Psoas muscle (tissue), 7 donors: ENCODE measurements at regions not wholly inside any gene's neighbourhood (a gene's known extent, or its start where the extent isn't known, plus 50 kb on each side); places are given as distances from the start of the nearest gene placed in this dataset.
"Not testable (repeated sequence)": the region's sequence is repeated elsewhere in the genome, so short reads cannot be mapped to it uniquely, and the experiment has no call there.

Experiments used
- ATAC-seq, 4 donors: fragments of 200-7000 bp; cut with Tn5 transposase; one replicate each; pipeline ENCODE4 v1.9.1; 2020; ENCODE audit warnings: moderate library complexity in 3 of 4, mild to moderate bottlenecking in 2 of 4
- DNase-seq, 2 donors: peaks; one replicate each; pipeline ENCODE4 v3.0.0-alpha.2; 2020
- H3K27ac ChIP-seq: fragments of 200-600 bp; one replicate; pipeline ENCODE4 v1.8.0; 2022
- H3K27me3 ChIP-seq, 3 donors: fragments of 200-600 bp in 1 of 3; one replicate each; pipeline versions ENCODE4 v1.6.1 to v1.8.0; 2013 to 2022; ENCODE audit warnings: low read length in 2 of 3, mild to moderate bottlenecking in 2 of 3, moderate library complexity in 1 of 3; ENCODE audit not compliant: insufficient read depth in 3 of 3
- H3K36me3 ChIP-seq, 2 donors: fragments of 200-600 bp in 1 of 2; one replicate each; pipeline versions ENCODE4 v1.6.1 to v1.8.0; 2013 to 2022; ENCODE audit warnings: low read depth in 1 of 2, mild to moderate bottlenecking in 1 of 2, moderate library complexity in 1 of 2; ENCODE audit not compliant: insufficient read depth in 1 of 2
- H3K4me1 ChIP-seq: fragments of 200-600 bp; one replicate; pipeline ENCODE4 v1.8.0; 2022
- H3K4me3 ChIP-seq: fragments of 200-600 bp; one replicate; pipeline ENCODE4 v1.8.0; 2022; ENCODE audit warnings: mild to moderate bottlenecking
- H3K9me3 ChIP-seq: fragments of 200-600 bp; one replicate; pipeline ENCODE4 v1.8.0; 2022
- WGBS, 3 donors: extraction: QIAGEN DNeasy Blood & Tissue Kit; methylation state at CpG; one replicate each; pipeline versions ENCODE4 v1.1.6 to v1.1.7; 2013; 5-methylcytosine and 5-hydroxymethylcytosine counted together
- intact Hi-C, 2 donors: fragments of 100-400 bp; cut with DNase I; formaldehyde crosslinking; loops; one replicate each; pipeline versions ENCODE4 v1.11.0 to v1.14.2; 2022
- TF ChIP-seq, protein P1 (sequence below): fragments of 200-600 bp; IDR thresholded peaks from one replicate; pipeline ENCODE4 v1.8.0; 2022; ENCODE audit warnings: antibody characterized with exemption
- donor health status: healthy with polysubstance abuse.
- donor health status: DM: no; HTN: no; CAD: no; lungs with moderate emphysema.
- donor health status: Bipolar disorder and iron deficiency.
- donor health status: healthy.
- donor health status: DM: yes; HTN: yes; CAD: no.
- donor health status: DM: no; HTN: no; CAD: no.
- donor health status: DM: yes; HTN: yes; CAD: no.

DNA sequence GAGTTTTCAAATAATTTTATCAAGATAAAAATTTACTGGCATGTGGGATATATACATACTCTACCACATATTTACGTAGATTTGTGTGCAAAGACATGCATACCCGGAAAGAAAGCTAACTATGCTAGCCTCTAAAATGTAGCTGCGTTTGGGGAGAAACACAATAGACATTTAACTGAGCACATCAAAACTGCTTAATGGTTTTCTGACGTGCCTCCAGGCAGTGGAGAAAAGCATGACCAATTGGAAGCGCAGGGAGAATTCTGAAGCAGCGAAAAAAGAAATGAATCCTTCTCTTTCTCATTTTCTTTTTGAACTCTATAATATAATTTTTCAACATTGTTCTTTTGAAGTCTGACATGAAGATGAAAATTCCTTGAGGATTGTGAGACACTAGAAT is 60.3 kb upstream of the LYZL1 start:
- peaks cover 0 to 9% (median 0%) of the 10 kb centered on the region in 3 donors for H3K27me3 ChIP-seq
- no peaks in the 10 kb centered on the region for H3K36me3 ChIP-seq
- no peak overlapping the region for H3K27ac ChIP-seq
- H3K4me3 ChIP-seq, result no peak overlapping the region
- intact Hi-C loops, result no loop called here
- WGBS, 3 donors, result 59 to 73% (median 61%) methylated on average over 6 of the region's 6 CpGs
- H3K4me1 ChIP-seq, result no peaks in the 10 kb centered on the region
- H3K9me3 ChIP-seq, result no peaks in the 10 kb centered on the region
- no peak for ATAC-seq
- DNase-seq, result no peak
- TF ChIP-seq, protein P1, sequence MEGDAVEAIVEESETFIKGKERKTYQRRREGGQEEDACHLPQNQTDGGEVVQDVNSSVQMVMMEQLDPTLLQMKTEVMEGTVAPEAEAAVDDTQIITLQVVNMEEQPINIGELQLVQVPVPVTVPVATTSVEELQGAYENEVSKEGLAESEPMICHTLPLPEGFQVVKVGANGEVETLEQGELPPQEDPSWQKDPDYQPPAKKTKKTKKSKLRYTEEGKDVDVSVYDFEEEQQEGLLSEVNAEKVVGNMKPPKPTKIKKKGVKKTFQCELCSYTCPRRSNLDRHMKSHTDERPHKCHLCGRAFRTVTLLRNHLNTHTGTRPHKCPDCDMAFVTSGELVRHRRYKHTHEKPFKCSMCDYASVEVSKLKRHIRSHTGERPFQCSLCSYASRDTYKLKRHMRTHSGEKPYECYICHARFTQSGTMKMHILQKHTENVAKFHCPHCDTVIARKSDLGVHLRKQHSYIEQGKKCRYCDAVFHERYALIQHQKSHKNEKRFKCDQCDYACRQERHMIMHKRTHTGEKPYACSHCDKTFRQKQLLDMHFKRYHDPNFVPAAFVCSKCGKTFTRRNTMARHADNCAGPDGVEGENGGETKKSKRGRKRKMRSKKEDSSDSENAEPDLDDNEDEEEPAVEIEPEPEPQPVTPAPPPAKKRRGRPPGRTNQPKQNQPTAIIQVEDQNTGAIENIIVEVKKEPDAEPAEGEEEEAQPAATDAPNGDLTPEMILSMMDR, result no peak

DNA sequence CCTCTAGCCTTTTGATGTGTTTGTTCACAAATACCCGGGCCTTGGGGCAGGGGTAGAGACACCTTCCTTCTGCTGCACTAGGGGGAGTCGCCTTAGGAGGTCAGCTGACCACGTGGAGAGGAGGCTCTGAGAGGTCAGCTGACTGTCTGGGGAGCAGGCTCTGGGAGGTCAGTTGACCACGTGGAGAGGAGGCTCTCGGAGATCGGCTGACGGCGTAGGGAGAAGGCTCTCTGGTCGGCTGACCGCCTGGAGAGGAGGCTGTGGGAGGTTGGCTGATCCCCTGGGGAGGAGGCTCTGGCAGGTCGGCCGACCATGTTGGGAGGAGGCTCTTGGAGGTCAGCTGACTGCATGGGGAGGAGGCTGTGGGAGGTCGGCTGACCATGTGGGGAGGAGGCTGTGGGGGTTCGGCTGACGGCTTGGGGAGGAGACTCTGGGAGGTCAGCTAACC is 59.6 kb upstream of the LYZL1 start:
- Histone ChIP-seq H3K9me3 (no peaks in the 10 kb centered on the region), H3K27ac (no peak overlapping the region), H3K4me3 (no peak overlapping the region), H3K36me3 (no peaks in the 10 kb centered on the region), H3K4me1 (no peaks in the 10 kb centered on the region), H3K27me3 (peaks cover 0 to 5% (median 0%) of the 10 kb centered on the region in 3 donors)
- DNase-seq (no peak), ATAC-seq (no peak)
- WGBS, 3 donors, result 72 to 80% (median 72%) methylated on average over 15 of the region's 15 CpGs
- TF ChIP-seq, protein P1, result no peak
- intact Hi-C loops, result no loop called here

DNA sequence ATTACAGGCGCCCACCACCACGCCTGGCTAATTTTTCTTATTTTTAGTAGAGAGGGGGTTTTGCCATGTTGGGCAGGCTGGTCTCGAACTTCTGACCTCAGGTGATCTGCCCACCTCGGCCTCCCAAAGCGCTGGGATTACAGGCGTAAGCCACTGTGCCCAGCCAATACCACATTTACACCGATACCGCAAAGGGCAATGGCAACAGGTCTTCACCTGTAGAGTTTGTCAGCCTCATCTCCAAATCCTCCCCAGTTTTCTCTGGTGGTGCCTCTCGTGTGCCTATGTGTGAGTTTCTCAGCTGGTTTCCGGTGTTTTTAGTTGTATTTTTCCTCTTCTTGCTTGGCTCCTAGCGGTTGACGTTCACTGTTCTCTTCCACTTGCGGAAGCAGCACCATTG is 52.0 kb upstream of the LYZL1 start:
- H3K27ac ChIP-seq, H3K36me3 ChIP-seq, H3K4me3 ChIP-seq, H3K27me3 ChIP-seq, DNase-seq, ATAC-seq, H3K4me1 ChIP-seq, H3K9me3 ChIP-seq: not testable (repeated sequence)
- intact Hi-C loops, result loop anchor here in 1 of 2 donors (5.0 kb wide), 1 partner anchor 65 kb away; no protein-coding TSS in a partner anchor
- 93 to 97% (median 96%) methylated on average over 13 of the region's 13 CpGs for WGBS, 3 donors

DNA sequence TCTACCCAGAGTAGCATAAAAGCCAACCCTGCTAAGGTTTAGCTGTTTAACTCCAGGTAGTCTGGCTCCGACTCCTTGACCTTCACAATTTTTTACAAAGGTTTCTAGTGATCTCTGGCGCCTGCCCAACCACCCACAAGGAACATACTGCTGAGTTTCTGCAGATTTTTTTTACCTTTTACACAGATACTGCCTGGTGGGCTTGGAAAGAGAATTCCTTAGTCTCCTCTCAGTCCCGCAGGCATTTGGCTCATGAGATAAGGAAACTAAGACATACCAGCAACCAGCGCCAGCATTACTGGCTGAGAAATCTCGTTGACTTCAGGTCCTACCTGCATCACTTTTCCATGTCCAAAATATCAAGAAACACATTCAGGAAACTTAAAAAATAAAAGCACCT is 51.1 kb upstream of the LYZL1 start:
- Histone ChIP-seq H3K27ac (no peak overlapping the region), H3K9me3 (no peaks in the 10 kb centered on the region), H3K36me3 (no peaks in the 10 kb centered on the region), H3K4me3 (no peak overlapping the region), H3K27me3 (no peaks in the 10 kb centered on the region), H3K4me1 (no peaks in the 10 kb centered on the region)
- no peak for ATAC-seq
- TF ChIP-seq, protein P1, result no peak
- no peak for DNase-seq
- 75 to 80% (median 75%) methylated on average over 5 of the region's 5 CpGs for WGBS, 3 donors
- intact Hi-C loops, result loop anchor here in 1 of 2 donors (5.0 kb wide), 1 partner anchor 65 kb away; no protein-coding TSS in a partner anchor

DNA sequence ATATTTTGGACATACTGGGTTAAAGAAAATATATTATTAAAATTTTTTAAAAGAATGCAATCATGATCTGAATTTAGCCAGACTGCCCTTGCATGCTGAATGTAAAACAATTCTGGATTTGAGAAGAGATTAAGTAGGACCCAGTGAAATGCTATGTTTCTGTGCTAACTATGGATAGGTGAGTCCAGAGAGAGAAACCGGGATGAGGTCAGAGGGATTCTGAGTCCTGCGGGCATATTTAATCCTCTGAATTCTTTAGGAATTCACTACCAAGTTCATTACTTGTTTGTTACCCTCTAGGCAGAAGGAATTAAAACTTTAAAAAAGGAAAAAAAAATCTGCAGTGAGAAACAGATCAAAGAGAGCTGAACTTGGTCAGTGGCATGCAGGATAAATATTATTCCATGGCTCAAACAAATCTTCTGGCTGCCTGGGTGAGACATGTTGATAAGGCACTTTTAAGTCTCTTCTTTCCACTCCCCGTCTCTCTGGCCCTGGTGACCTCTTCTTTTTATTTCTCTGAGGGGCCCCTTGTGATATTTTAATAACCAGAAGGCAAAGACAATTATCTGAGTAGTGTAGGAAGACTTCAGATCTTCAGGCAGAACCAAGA is 50.2 kb upstream of the LYZL1 start:
- intact Hi-C loops, result loop anchor here in 1 of 2 donors (5.0 kb wide), 1 partner anchor 64 kb away; no protein-coding TSS in a partner anchor
- Histone ChIP-seq H3K27me3 (no peaks in the 10 kb centered on the region), H3K27ac (no peak overlapping the region), H3K9me3 (no peaks in the 10 kb centered on the region), H3K36me3 (no peaks in the 10 kb centered on the region), H3K4me3 (no peak overlapping the region), H3K4me1 (no peaks in the 10 kb centered on the region)
- ATAC-seq (no peak), DNase-seq (no peak)
- TF ChIP-seq, protein P1, result no peak
- 71 to 82% (median 76%) methylated on average over 3 of the region's 3 CpGs for WGBS, 3 donors
